Peyer's patch (tissue), 4 donors: ENCODE measurements at regions not wholly inside any gene's neighbourhood (a gene's known extent, or its start where the extent isn't known, plus 50 kb on each side); places are given as distances from the start of the nearest gene placed in this dataset.
A peak's percentile ranks its signal among the peaks of the same experiment; 100 is the strongest.

Experiments used
- DNase-seq, 3 donors: peaks; one replicate each; pipeline ENCODE4 v3.0.0-alpha.2; 2017 to 2019
- H3K27ac ChIP-seq, 4 donors: fragments of 200-600 bp; sonication (generic); one replicate each; pipeline ENCODE4 v1.5.1; 2016 to 2019
- H3K27me3 ChIP-seq, 2 donors: fragments of 200-600 bp; sonication (generic); one replicate each; pipeline ENCODE4 v1.5.1; 2019
- H3K36me3 ChIP-seq, 3 donors: fragments of 200-600 bp; sonication (generic); one replicate each; pipeline ENCODE4 v1.5.1; 2016 to 2019
- H3K4me1 ChIP-seq, 4 donors: fragments of 200-600 bp; sonication (generic); one replicate each; pipeline ENCODE4 v1.5.1; 2016 to 2019
- H3K4me3 ChIP-seq, 4 donors: fragments of 200-600 bp; sonication (generic); 1 replicate in 3 of 4; 2 replicates in 1 of 4; pipeline ENCODE4 v1.5.1; 2016 to 2019; ENCODE audit warnings: mild to moderate bottlenecking in 1 of 4
- H3K9me3 ChIP-seq, 4 donors: fragments of 200-600 bp; sonication (generic); one replicate each; pipeline ENCODE4 v1.5.1; 2016 to 2019; ENCODE audit warnings: mild to moderate bottlenecking in 1 of 4
- POLR2A ChIP-seq, 2 donors: fragments of 450-650 bp; IDR thresholded peaks; one replicate each; pipeline ENCODE4 v1.5.1; 2017; ENCODE audit warnings: antibody characterized with exemption in 2 of 2, mild to moderate bottlenecking in 2 of 2, moderate library complexity in 2 of 2
- TF ChIP-seq, protein P1 (sequence below), 6 experiments: fragments of 450-650 bp in 4 of 6; fragments of 200-600 bp in 2 of 6; sonication (generic) in 1 of 6; IDR thresholded peaks; one replicate each; pipeline ENCODE4 v1.5.1; 2017 to 2019; ENCODE audit warnings: antibody characterized with exemption in 6 of 6, mild to moderate bottlenecking in 3 of 6, moderate library complexity in 1 of 6

- Histone ChIP-seq H3K9me3 (no peaks in the 10 kb centered on the region), H3K27me3 (no peaks in the 10 kb centered on the region), H3K4me1 (no peaks in the 10 kb centered on the region), H3K4me3 (peak overlapping the region in 2 of 4 donors; percentile 36 to 51), H3K36me3 (no peaks in the 10 kb centered on the region), H3K27ac (no peak overlapping the region)
- no peak for TF ChIP-seq POLR2A (IDR thresholded peaks at IDR 0.05)
- TF ChIP-seq, protein P1, sequence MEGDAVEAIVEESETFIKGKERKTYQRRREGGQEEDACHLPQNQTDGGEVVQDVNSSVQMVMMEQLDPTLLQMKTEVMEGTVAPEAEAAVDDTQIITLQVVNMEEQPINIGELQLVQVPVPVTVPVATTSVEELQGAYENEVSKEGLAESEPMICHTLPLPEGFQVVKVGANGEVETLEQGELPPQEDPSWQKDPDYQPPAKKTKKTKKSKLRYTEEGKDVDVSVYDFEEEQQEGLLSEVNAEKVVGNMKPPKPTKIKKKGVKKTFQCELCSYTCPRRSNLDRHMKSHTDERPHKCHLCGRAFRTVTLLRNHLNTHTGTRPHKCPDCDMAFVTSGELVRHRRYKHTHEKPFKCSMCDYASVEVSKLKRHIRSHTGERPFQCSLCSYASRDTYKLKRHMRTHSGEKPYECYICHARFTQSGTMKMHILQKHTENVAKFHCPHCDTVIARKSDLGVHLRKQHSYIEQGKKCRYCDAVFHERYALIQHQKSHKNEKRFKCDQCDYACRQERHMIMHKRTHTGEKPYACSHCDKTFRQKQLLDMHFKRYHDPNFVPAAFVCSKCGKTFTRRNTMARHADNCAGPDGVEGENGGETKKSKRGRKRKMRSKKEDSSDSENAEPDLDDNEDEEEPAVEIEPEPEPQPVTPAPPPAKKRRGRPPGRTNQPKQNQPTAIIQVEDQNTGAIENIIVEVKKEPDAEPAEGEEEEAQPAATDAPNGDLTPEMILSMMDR (IDR thresholded peaks at IDR 0.05) = peak in 4 of 6 experiments; percentile 27 to 82 (median 64)
- no peak for DNase-seq
Observed at GRCh38 chr1:227437495-227438008, 119.3 kb upstream of the CDC42BPA start.

DNA sequence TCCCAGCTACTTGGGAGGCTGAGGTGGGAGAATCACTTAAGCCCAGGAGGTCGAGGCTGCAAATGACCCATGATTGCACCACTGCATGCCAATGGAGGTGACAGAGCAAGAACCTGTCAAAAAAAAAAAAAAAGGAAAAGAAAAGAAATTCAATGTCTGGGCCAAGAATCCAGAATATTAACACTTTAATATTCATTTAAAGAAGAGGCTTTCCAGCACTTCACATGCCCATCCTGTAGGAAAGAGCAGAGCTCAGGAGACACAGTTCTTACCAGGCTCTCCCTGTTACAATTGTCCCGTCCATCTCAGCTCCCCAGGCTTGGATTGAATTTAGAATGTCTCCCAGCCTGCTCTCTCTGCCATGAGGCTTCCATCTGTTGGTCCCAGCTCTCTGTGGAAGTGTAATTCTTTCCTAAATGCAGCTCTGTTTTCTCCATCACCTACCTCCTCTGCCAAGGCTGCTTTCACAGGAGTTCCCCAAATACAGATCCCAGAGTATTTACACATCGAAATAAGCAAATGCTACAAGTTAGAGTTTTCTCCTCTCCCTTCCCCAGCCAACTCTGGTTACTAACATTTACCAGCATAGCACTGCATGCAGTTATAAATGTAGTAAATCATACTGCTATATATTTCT lies 116.6 kb upstream of the CDC42BPA start:
- Histone ChIP-seq H3K27me3 (no peaks in the 10 kb centered on the region), H3K27ac (no peak overlapping the region), H3K9me3 (no peaks in the 10 kb centered on the region), H3K4me1 (no peaks in the 10 kb centered on the region), H3K4me3 (no peak overlapping the region), H3K36me3 (no peaks in the 10 kb centered on the region)
- TF ChIP-seq, protein P1 (IDR thresholded peaks at IDR 0.05) = no peak
- no peak for DNase-seq

- Histone ChIP-seq H3K4me1 (peaks cover 0 to 6% (median 0%) of the 10 kb centered on the region in 4 donors), H3K27me3 (no peaks in the 10 kb centered on the region), H3K4me3 (no peak overlapping the region), H3K27ac (no peak overlapping the region), H3K36me3 (no peaks in the 10 kb centered on the region), H3K9me3 (no peaks in the 10 kb centered on the region)
- no peak for DNase-seq
- TF ChIP-seq, protein P1 (IDR thresholded peaks at IDR 0.05) = no peak
- TF ChIP-seq POLR2A (IDR thresholded peaks at IDR 0.05) = no peak
Observed at GRCh38 chr1:227433663-227434341, 115.5 kb upstream of the CDC42BPA start.

DNA sequence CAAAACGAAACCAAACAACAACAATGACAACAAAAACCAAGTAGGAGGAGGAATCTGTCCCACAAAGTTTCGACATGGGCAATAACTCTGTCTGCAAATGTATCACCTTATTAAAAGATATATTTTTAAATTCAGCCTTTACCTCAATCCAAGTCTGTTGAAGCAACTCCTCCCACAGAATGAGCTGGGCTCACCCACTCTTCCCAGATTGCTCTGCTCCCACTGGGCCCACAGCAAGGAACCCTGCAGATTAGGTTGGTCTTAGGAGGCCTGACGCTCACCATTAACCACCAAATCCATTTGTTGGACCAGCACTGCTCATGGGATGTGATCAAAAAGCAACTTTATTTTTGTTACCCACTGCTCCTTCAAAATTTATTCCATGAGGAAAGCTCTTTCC lies 114.7 kb upstream of the CDC42BPA start:
- Histone ChIP-seq H3K27ac (no peak overlapping the region), H3K27me3 (no peaks in the 10 kb centered on the region)

DNA sequence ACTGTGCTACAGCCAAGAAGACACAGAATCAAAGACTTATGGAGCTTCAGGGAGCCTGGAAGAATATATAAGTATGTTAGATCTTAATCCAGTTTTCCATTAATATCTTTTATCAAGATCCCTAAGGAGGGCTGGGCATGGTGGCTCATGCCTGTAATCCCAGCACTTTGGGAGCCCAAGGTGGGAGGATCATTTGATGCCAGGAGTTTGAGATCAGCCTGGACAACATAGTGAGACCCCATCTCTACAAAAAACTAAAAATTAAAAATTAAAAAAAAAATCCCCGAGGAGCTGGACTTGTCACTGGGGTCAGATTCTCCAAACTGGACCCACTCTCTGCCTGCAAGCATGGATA lies 113.9 kb upstream of the CDC42BPA start:
- Histone ChIP-seq H3K27me3 (no peaks in the 10 kb centered on the region), H3K36me3 (no peaks in the 10 kb centered on the region), H3K27ac (peak overlapping the region in 1 of 4 donors; percentile 34), H3K4me3 (no peak overlapping the region), H3K4me1 (peaks cover 0 to 6% (median 0%) of the 10 kb centered on the region in 4 donors), H3K9me3 (no peaks in the 10 kb centered on the region)
- DNase-seq = no peak
- TF ChIP-seq, protein P1 (IDR thresholded peaks at IDR 0.05) = no peak
- TF ChIP-seq POLR2A (IDR thresholded peaks at IDR 0.05) = no peak

More for the DNA sequence above, 114.7 kb upstream of the CDC42BPA start:
- H3K36me3 ChIP-seq = no peaks in the 10 kb centered on the region
- TF ChIP-seq, protein P1 (IDR thresholded peaks at IDR 0.05) = no peak
- TF ChIP-seq POLR2A (IDR thresholded peaks at IDR 0.05) = no peak
- H3K9me3 ChIP-seq = no peaks in the 10 kb centered on the region
- H3K4me1 ChIP-seq = peaks cover 0 to 6% (median 0%) of the 10 kb centered on the region in 4 donors
- DNase-seq = no peak
- no peak overlapping the region for H3K4me3 ChIP-seq
